ENCODE measurements at regions not wholly inside any gene's neighbourhood (a gene's known extent, or its start where the extent isn't known, plus 50 kb on each side); places are given as distances from the start of the nearest gene placed in this dataset.

- Histone ChIP-seq H3K4me3 (ENCODE audit: low read depth, low read length) (no peak overlapping the region), H3K36me3 (ENCODE audit: control insufficient read depth, insufficient read depth, low read length) (peaks cover 2% of the 10 kb centered on the region)
Observed at GRCh38 chr2:128618642-128619041, 300.0 kb upstream of the HS6ST1 start.

GRCh38 chr2:128619471-128620325 is 301.0 kb upstream of the HS6ST1 start:
- Histone ChIP-seq H3K9me3 (ENCODE audit: control insufficient read depth, insufficient read depth, low read length) (peaks cover 7% of the 10 kb centered on the region), H3K27me3 (ENCODE audit: control insufficient read depth, insufficient read depth, low read length) (no peaks in the 10 kb centered on the region), H3K4me1 (ENCODE audit: control insufficient read depth, insufficient read depth, low read length) (no peaks in the 10 kb centered on the region), H3K36me3 (ENCODE audit: control insufficient read depth, insufficient read depth, low read length) (no peaks in the 10 kb centered on the region), H3K4me3 (ENCODE audit: low read depth, low read length) (no peak overlapping the region), H3K9ac (ENCODE audit: low read depth, low read length) (no peak overlapping the region)

More at GRCh38 chr2:128618642-128619041, 300.0 kb upstream of the HS6ST1 start:
- no peak overlapping the region for H3K9ac ChIP-seq (ENCODE audit: low read depth, low read length)
- no peaks in the 10 kb centered on the region for H3K4me1 ChIP-seq (ENCODE audit: control insufficient read depth, insufficient read depth, low read length)
- peaks cover 7% of the 10 kb centered on the region for H3K9me3 ChIP-seq (ENCODE audit: control insufficient read depth, insufficient read depth, low read length)
- H3K27me3 ChIP-seq (ENCODE audit: control insufficient read depth, insufficient read depth, low read length): no peaks in the 10 kb centered on the region

- H3K4me3 ChIP-seq (ENCODE audit: low read depth, low read length): no peak overlapping the region
- peaks cover 7% of the 10 kb centered on the region for H3K9me3 ChIP-seq (ENCODE audit: control insufficient read depth, insufficient read depth, low read length)
- H3K9ac ChIP-seq (ENCODE audit: low read depth, low read length): no peak overlapping the region
- no peaks in the 10 kb centered on the region for H3K27me3 ChIP-seq (ENCODE audit: control insufficient read depth, insufficient read depth, low read length)
- no peaks in the 10 kb centered on the region for H3K4me1 ChIP-seq (ENCODE audit: control insufficient read depth, insufficient read depth, low read length)
- H3K36me3 ChIP-seq (ENCODE audit: control insufficient read depth, insufficient read depth, low read length): no peaks in the 10 kb centered on the region
Observed at GRCh38 chr2:128621074-128621473, 302.4 kb upstream of the HS6ST1 start.

- H3K27me3 ChIP-seq (ENCODE audit: control insufficient read depth, insufficient read depth, low read length): no peaks in the 10 kb centered on the region
- no peak overlapping the region for H3K9ac ChIP-seq (ENCODE audit: low read depth, low read length)
- no peak overlapping the region for H3K4me3 ChIP-seq (ENCODE audit: low read depth, low read length)
- H3K36me3 ChIP-seq (ENCODE audit: control insufficient read depth, insufficient read depth, low read length): no peaks in the 10 kb centered on the region
- no peaks in the 10 kb centered on the region for H3K4me1 ChIP-seq (ENCODE audit: control insufficient read depth, insufficient read depth, low read length)
- H3K9me3 ChIP-seq (ENCODE audit: control insufficient read depth, insufficient read depth, low read length): peaks cover 7% of the 10 kb centered on the region
Observed at GRCh38 chr2:128622371-128622770, 303.7 kb upstream of the HS6ST1 start.

- H3K4me1 ChIP-seq (ENCODE audit: control insufficient read depth, insufficient read depth, low read length): no peaks in the 10 kb centered on the region
- H3K4me3 ChIP-seq (ENCODE audit: low read depth, low read length): no peak overlapping the region
- H3K27me3 ChIP-seq (ENCODE audit: control insufficient read depth, insufficient read depth, low read length): no peaks in the 10 kb centered on the region
- no peak overlapping the region for H3K9ac ChIP-seq (ENCODE audit: low read depth, low read length)
- peaks cover 7% of the 10 kb centered on the region for H3K9me3 ChIP-seq (ENCODE audit: control insufficient read depth, insufficient read depth, low read length)
- H3K36me3 ChIP-seq (ENCODE audit: control insufficient read depth, insufficient read depth, low read length): no peaks in the 10 kb centered on the region
Observed at GRCh38 chr2:128622955-128623620, 304.4 kb upstream of the HS6ST1 start.

GRCh38 chr2:128623776-128624761 is 305.4 kb upstream of the HS6ST1 start:
- no peak overlapping the region for H3K9ac ChIP-seq (ENCODE audit: low read depth, low read length)

GRCh38 chr2:128624956-128625355 is 306.3 kb upstream of the HS6ST1 start:
- H3K27me3 ChIP-seq (ENCODE audit: control insufficient read depth, insufficient read depth, low read length): no peaks in the 10 kb centered on the region
- H3K9me3 ChIP-seq (ENCODE audit: control insufficient read depth, insufficient read depth, low read length): peaks cover 4% of the 10 kb centered on the region
- H3K9ac ChIP-seq (ENCODE audit: low read depth, low read length): no peak overlapping the region
- H3K4me3 ChIP-seq (ENCODE audit: low read depth, low read length): no peak overlapping the region
- H3K4me1 ChIP-seq (ENCODE audit: control insufficient read depth, insufficient read depth, low read length): no peaks in the 10 kb centered on the region
- H3K36me3 ChIP-seq (ENCODE audit: control insufficient read depth, insufficient read depth, low read length): no peaks in the 10 kb centered on the region

More at GRCh38 chr2:128623776-128624761, 305.4 kb upstream of the HS6ST1 start:
- H3K36me3 ChIP-seq (ENCODE audit: control insufficient read depth, insufficient read depth, low read length): no peaks in the 10 kb centered on the region
- H3K27me3 ChIP-seq (ENCODE audit: control insufficient read depth, insufficient read depth, low read length): no peaks in the 10 kb centered on the region
- no peaks in the 10 kb centered on the region for H3K4me1 ChIP-seq (ENCODE audit: control insufficient read depth, insufficient read depth, low read length)
- H3K4me3 ChIP-seq (ENCODE audit: low read depth, low read length): no peak overlapping the region
- H3K9me3 ChIP-seq (ENCODE audit: control insufficient read depth, insufficient read depth, low read length): peaks cover 4% of the 10 kb centered on the region

- no peaks in the 10 kb centered on the region for H3K36me3 ChIP-seq (ENCODE audit: control insufficient read depth, insufficient read depth, low read length)
- H3K27me3 ChIP-seq (ENCODE audit: control insufficient read depth, insufficient read depth, low read length): no peaks in the 10 kb centered on the region
- H3K9ac ChIP-seq (ENCODE audit: low read depth, low read length): no peak overlapping the region
- no peak overlapping the region for H3K4me3 ChIP-seq (ENCODE audit: low read depth, low read length)
- peaks cover 4% of the 10 kb centered on the region for H3K9me3 ChIP-seq (ENCODE audit: control insufficient read depth, insufficient read depth, low read length)
- no peaks in the 10 kb centered on the region for H3K4me1 ChIP-seq (ENCODE audit: control insufficient read depth, insufficient read depth, low read length)
Observed at GRCh38 chr2:128625421-128625820, 306.8 kb upstream of the HS6ST1 start.

GRCh38 chr2:128625963-128626759 is 307.5 kb upstream of the HS6ST1 start:
- Histone ChIP-seq H3K4me3 (ENCODE audit: low read depth, low read length) (no peak overlapping the region), H3K36me3 (ENCODE audit: control insufficient read depth, insufficient read depth, low read length) (no peaks in the 10 kb centered on the region), H3K9me3 (ENCODE audit: control insufficient read depth, insufficient read depth, low read length) (peaks cover 4% of the 10 kb centered on the region), H3K9ac (ENCODE audit: low read depth, low read length) (no peak overlapping the region), H3K27me3 (ENCODE audit: control insufficient read depth, insufficient read depth, low read length) (no peaks in the 10 kb centered on the region), H3K4me1 (ENCODE audit: control insufficient read depth, insufficient read depth, low read length) (no peaks in the 10 kb centered on the region)

- Histone ChIP-seq H3K9me3 (ENCODE audit: control insufficient read depth, insufficient read depth, low read length) (peaks cover 4% of the 10 kb centered on the region), H3K4me1 (ENCODE audit: control insufficient read depth, insufficient read depth, low read length) (no peaks in the 10 kb centered on the region), H3K9ac (ENCODE audit: low read depth, low read length) (no peak overlapping the region), H3K36me3 (ENCODE audit: control insufficient read depth, insufficient read depth, low read length) (no peaks in the 10 kb centered on the region), H3K4me3 (ENCODE audit: low read depth, low read length) (no peak overlapping the region), H3K27me3 (ENCODE audit: control insufficient read depth, insufficient read depth, low read length) (no peaks in the 10 kb centered on the region)
Observed at GRCh38 chr2:128626760-128627511, 308.3 kb upstream of the HS6ST1 start.
